K562 (cell line): ENCODE measurements at regions not wholly inside any gene's neighbourhood (a gene's known extent, or its start where the extent isn't known, plus 50 kb on each side); places are given as distances from the start of the nearest gene placed in this dataset.

ENCODE experiments used
- ATAC-seq: fragments of 200-7000 bp; cut with Tn5 transposase; 3 replicates; pipeline ENCODE4 v1.9.1; 2020; ENCODE audit warnings: moderate library complexity
- BruUV-seq: library from RNA; stranded (reverse); fragments of 400-500 nt; replicated peaks from 2 replicates; lab custom pipeline; 2021; lab: Mats Ljungman, UMichigan
- CTCF ChIA-PET: fragments of 300-600 bp; formaldehyde crosslinking; extraction: SDS; loops from one replicate; lab custom pipeline; 2021; ENCODE audit warnings: low intra/inter-chr PET ratio; lab: Yijun Ruan, JAX
- POLR2A ChIA-PET: fragments of 300-600, 350-650 bp; sonication (Branson Sonifier 250); formaldehyde crosslinking; extraction: SDS; loops from one replicate; lab custom pipeline; 2021; ENCODE audit warnings: antibody characterized with exemption, inconsistent platforms; lab: Yijun Ruan, JAX
- DNase-seq, 4 experiments: peaks; one replicate each; pipeline versions ENCODE4 v3.0.0 to v3.0.0-alpha.2; 2011 to 2018; ENCODE audit warnings: low spot score in 3 of 4, mixed read lengths in 3 of 4; ENCODE audit errors: extremely low read depth in 1 of 4
- FAIRE-seq: peaks from 2 replicates; lab custom pipeline; 2011; peaks lifted over from hg19 to GRCh38; lab: Jason Lieb, UNC
- H2AFZ ChIP-seq: 2 replicates; pipeline ENCODE4 v1.6.0; 2011; ENCODE audit warnings: low read depth, low read length, control low read depth, inconsistent platforms
- H3K27ac ChIP-seq: fragments of 200-600 bp; 3 replicates; pipeline ENCODE4 v1.8.0; 2011; ENCODE audit warnings: low read depth, mild to moderate bottlenecking, control low read depth, inconsistent platforms, low read length, moderate library complexity, mixed read lengths; ENCODE audit errors: extremely low read depth
- H3K27me3 ChIP-seq, 2 experiments: fragments of 300-600 bp in 1 of 2; 2 replicates in 1 of 2; 3 replicates in 1 of 2; pipeline versions ENCODE4 v1.6.0 to v1.8.0; 2011; ENCODE audit warnings: inconsistent platforms in 2 of 2, low read length in 2 of 2, mild to moderate bottlenecking in 1 of 2, mixed read lengths in 1 of 2, moderate library complexity in 1 of 2; ENCODE audit not compliant: control insufficient read depth in 2 of 2, insufficient read depth in 2 of 2
- H3K36me3 ChIP-seq: fragments of 300-600 bp; 3 replicates; pipeline ENCODE4 v1.8.0; 2011; ENCODE audit warnings: mild to moderate bottlenecking, low read length, inconsistent platforms; ENCODE audit not compliant: control insufficient read depth, insufficient read depth
- H3K4me1 ChIP-seq, 2 experiments: fragments of 200-600 bp in 1 of 2; replicated peaks in 1 of 2; 2 replicates in 1 of 2; 3 replicates in 1 of 2; pipeline versions ENCODE4 v1.5.1 to v1.8.0; 2011; ENCODE audit warnings: inconsistent platforms in 2 of 2, low read length in 2 of 2, mild to moderate bottlenecking in 1 of 2, mixed read lengths in 1 of 2, moderate library complexity in 1 of 2; ENCODE audit not compliant: control insufficient read depth in 2 of 2, insufficient read depth in 2 of 2
- H3K4me2 ChIP-seq: 2 replicates; pipeline ENCODE4 v1.6.1; 2011; ENCODE audit warnings: low read length, control low read depth, inconsistent platforms, mixed read lengths; ENCODE audit not compliant: insufficient read depth
- H3K4me3 ChIP-seq: fragments of 200-600 bp; sonication (generic), shearing (Covaris generic); 2 replicates; pipeline ENCODE4 v1.5.1; 2016; ENCODE audit warnings: control low read depth, inconsistent platforms
- H3K79me2 ChIP-seq: fragments of 200-600 bp; 3 replicates; pipeline ENCODE4 v1.8.0; 2011; ENCODE audit warnings: low read length, inconsistent platforms; ENCODE audit not compliant: control insufficient read depth, insufficient read depth
- H3K9ac ChIP-seq, 2 experiments: 2 replicates each; pipeline versions ENCODE4 v1.6.0 to v1.6.1; 2011; ENCODE audit warnings: low read depth in 2 of 2, low read length in 2 of 2, control low read depth in 1 of 2, inconsistent platforms in 1 of 2, mild to moderate bottlenecking in 1 of 2, mixed read lengths in 1 of 2; ENCODE audit not compliant: insufficient read depth in 1 of 2
- H3K9me1 ChIP-seq: one replicate; pipeline ENCODE4 v1.6.0; 2011; ENCODE audit warnings: inconsistent platforms, mild to moderate bottlenecking, low read length, moderate library complexity; ENCODE audit not compliant: control insufficient read depth, insufficient read depth
- H3K9me3 ChIP-seq: replicated peaks from 2 replicates; pipeline ENCODE4 v1.5.1; 2011; ENCODE audit warnings: low read depth, low read length, inconsistent platforms; ENCODE audit not compliant: control insufficient read depth, insufficient read depth
- H4K20me1 ChIP-seq: replicated peaks from 2 replicates; pipeline ENCODE4 v1.6.1; 2011; ENCODE audit warnings: low read length, inconsistent platforms, mixed read lengths; ENCODE audit not compliant: control insufficient read depth, insufficient read depth
- ASH1L ChIP-seq: fragments of 450-650 bp; IDR thresholded peaks from 2 replicates; pipeline ENCODE4 v1.6.1; 2018; ENCODE audit warnings: borderline replicate concordance, mild to moderate bottlenecking, low read depth; ENCODE audit not compliant: partially characterized antibody
- RBM22 ChIP-seq: fragments of 200-400 bp; formaldehyde crosslinking; IDR thresholded peaks from 2 replicates; pipeline ENCODE4 v1.6.1; 2018; ENCODE audit warnings: low read length, low read depth; ENCODE audit not compliant: poor library complexity, severe bottlenecking
- TFE3 ChIP-seq: fragments of 450-650 bp; formaldehyde crosslinking; IDR thresholded peaks from 2 replicates; pipeline ENCODE4 v1.4.0; 2020; ENCODE audit warnings: mild to moderate bottlenecking, mixed read lengths
- YY1 ChIP-seq, 3 experiments: IDR thresholded peaks; 2 replicates each; pipeline ENCODE4 v1.6.1; 2011; ENCODE audit warnings: low read length in 2 of 3, mild to moderate bottlenecking in 2 of 3, moderate library complexity in 2 of 3, borderline replicate concordance in 1 of 3, control low read depth in 1 of 3, low read depth in 1 of 3; ENCODE audit not compliant: insufficient read depth in 3 of 3, insufficient replicate concordance in 2 of 3, control insufficient read depth in 1 of 3, insufficient read length in 1 of 3; ENCODE audit errors: extremely low read depth in 1 of 3
- WGBS: fragments of 100-300 bp; shearing (Covaris generic); methylation state at CpG from one replicate; pipeline ENCODE4 v1.1.6; 2016; ENCODE audit warnings: low coverage, mixed read lengths; ENCODE audit not compliant: insufficient coverage; ENCODE audit errors: missing lambda C conversion rate; 5-methylcytosine and 5-hydroxymethylcytosine counted together
- in situ Hi-C: fragments of 300-500 bp; cut with MboI; formaldehyde crosslinking; loops from 4 replicates; pipeline ENCODE4 v1.15.0; 2018; ENCODE audit warnings: inconsistent platforms, mixed read lengths
- intact Hi-C: fragments of 100-400 bp; cut with micrococcal nuclease; formaldehyde crosslinking; loops from 2 replicates; pipeline ENCODE4 v1.14.2; 2022

GRCh38 chr9:116058421-116058820 lies 95.2 kb upstream of the PAPPA start:
- no peak overlapping the region for H3K4me2 ChIP-seq
- no peaks in the 10 kb centered on the region for H3K9me3 ChIP-seq
- ChIA-PET CTCF (no interaction called here), POLR2A (no interaction called here)
- no peak for DNase-seq
- no peaks in the 10 kb centered on the region for H3K4me1 ChIP-seq
- no peaks in the 10 kb centered on the region for H4K20me1 ChIP-seq
- no peak for FAIRE-seq
- no peak for TF ChIP-seq TFE3
- TF ChIP-seq ASH1L: no peak
- TF ChIP-seq RBM22: no peak
- TF ChIP-seq YY1 (IDR thresholded peaks at IDR 0.05; ENCODE audit: borderline replicate concordance in 1 of 3, control insufficient read depth in 1 of 3, extremely low read depth in 1 of 3, insufficient read depth in 3 of 3, insufficient read length in 1 of 3, insufficient replicate concordance in 2 of 3, low read depth in 1 of 3, low read length in 2 of 3): no peak
- intact Hi-C loops: no loop called here
- no peaks in the 10 kb centered on the region for H3K9me1 ChIP-seq
- no peak overlapping the region for H3K9ac ChIP-seq
- H3K36me3 ChIP-seq: no peaks in the 10 kb centered on the region
- H3K4me3 ChIP-seq: no peak overlapping the region
- no peak overlapping the region for H3K27ac ChIP-seq
- no peak overlapping the region for H2AFZ ChIP-seq
- in situ Hi-C loops: no loop called here
- no peak for ATAC-seq
- no TSS peak for BruUV-seq
- 6% methylated on average over 2 of the region's 2 CpGs for WGBS
- H3K79me2 ChIP-seq: no peaks in the 10 kb centered on the region
- H3K27me3 ChIP-seq: no peaks in the 10 kb centered on the region
